SH-SY5Y (cell line): ENCODE measurements at regions not wholly inside any gene's neighbourhood (a gene's known extent, or its start where the extent isn't known, plus 50 kb on each side); places are given as distances from the start of the nearest gene placed in this dataset.

Experiments
- GATA2 ChIP-seq: IDR thresholded peaks from 2 replicates; pipeline ENCODE4 v1.6.1; 2011; ENCODE audit warnings: mild to moderate bottlenecking, low read depth, low read length
- GATA3 ChIP-seq: IDR thresholded peaks from 2 replicates; pipeline ENCODE4 v1.6.1; 2011; ENCODE audit warnings: low read depth, mild to moderate bottlenecking, low read length, moderate library complexity

DNA sequence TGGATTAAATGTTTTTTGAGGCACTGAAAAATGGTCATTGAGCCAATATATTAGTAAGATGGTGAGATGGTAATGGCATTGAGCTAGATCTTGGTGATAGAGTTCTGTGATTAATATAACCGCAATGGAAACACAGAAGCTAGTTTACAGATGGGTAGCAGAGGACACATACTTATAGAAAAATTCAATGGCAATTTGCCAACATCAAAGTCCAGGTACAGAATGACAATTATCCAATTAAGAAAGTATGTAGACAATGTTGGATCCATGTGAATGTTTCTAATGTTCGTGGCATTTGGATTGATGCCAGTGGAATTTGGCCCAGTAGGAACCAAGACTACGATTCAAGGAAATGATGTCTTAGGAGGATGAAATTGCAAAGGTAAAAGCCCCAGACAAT lies 187.8 kb downstream of the GNAT3 start:
- TF ChIP-seq GATA3 (no peak), GATA2 (no peak)

DNA sequence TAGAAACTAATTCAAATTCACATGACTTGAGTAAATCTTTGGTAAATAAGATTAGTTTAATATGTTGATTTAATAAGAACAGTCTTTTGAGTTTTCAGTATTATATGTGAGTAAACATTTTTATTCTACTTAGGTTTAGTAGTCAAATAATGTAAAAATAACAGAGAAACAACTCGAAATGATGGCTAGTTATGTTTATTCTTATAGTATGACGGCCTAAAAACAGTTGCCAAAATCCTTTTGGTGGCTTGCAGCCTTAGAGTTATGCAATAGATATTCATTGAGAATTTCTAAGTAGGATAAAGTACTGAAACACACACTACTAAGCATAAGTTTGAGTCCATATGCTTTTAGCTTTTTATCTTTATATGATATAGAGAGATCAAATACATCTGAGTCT lies 184.8 kb downstream of the GNAI1 start:
- no peak for TF ChIP-seq GATA2
- no peak for TF ChIP-seq GATA3

DNA sequence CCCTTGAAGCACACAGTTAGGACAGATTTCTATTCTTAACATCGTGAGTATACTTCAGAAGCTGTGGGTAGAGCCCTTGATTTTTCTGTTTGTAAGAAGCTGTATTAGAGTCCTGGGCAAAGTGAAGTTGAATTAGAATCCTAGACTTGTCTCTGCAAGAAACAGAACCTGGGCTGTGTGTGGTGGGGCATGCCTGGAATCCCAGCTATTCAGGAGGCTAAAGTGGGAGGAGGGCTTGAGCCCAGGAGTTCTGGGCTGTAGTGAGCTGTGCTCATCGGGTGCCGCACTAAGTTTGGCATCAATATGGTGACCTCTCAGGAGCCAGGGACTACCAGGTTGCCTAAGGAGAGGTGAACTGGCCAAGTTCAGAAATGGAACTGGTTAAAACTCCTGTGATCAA lies 183.4 kb downstream of the GNAI1 start:
- TF ChIP-seq GATA2 (no peak), GATA3 (no peak)

DNA sequence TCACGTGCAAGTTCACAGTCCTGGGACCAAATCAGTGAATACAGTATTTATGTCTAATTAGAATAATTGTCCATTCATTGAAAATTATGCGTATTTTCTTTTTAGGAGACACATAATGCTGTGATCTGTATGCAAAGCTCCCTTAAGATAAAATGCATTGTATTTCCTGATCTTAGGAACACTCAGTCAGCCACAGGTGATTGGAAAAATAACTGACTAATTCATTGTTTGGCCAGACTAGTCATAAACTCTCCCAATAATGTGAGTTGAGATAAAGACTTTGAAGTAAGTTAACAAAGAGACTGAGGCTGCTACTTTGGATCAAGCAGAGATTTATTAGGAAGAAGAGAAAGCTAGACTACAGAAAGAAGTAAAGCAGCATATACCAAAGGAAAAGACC lies 182.2 kb downstream of the GNAI1 start:
- TF ChIP-seq GATA3 = no peak
- no peak for TF ChIP-seq GATA2

DNA sequence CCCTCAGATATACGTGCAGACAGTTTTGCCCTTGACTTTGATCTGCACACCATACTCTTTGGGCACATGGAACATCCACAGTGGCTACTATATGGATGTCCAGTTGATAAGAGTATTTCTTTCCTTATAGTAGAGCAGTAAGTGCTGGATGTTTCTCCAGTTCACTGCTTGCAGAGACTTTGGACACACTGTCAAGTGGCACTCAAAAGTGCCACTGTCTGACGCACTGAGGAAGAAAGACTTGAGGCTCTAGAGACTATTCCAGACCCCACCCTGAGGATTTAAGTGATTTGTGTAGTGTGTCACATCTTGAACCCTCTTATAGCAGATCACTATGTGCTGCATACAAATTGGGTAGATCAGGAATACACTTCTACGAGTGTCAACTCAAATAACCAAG lies 179.1 kb downstream of the GNAI1 start:
- no peak for TF ChIP-seq GATA2
- no peak for TF ChIP-seq GATA3

DNA sequence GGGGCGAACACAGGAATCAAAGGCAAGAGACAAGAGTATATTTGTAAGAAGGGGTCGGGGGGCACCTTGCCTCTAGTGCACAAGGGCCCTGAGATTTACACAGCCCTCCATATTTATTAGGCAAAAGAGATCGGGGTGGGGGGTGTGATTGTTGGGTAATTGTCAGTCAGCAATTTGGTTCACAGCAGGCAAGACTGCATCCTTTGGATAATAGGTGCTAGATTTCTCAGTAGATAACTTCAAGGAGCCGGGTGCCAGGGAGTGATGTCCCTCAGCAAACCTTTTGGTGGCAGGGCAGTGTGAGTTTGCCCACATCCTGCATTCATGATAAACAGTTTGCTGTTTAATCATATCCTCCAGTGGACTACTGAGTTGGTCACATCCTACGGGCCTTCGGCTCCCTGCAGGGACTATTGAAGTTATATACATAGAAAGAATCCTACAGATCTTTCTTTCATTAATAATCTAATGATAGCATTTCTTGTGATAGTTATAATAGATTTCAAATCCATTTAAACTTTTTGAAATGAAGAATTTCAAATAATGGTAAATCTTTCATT lies 178.5 kb downstream of the GNAI1 start:
- TF ChIP-seq GATA2 (no peak), GATA3 (no peak)

DNA sequence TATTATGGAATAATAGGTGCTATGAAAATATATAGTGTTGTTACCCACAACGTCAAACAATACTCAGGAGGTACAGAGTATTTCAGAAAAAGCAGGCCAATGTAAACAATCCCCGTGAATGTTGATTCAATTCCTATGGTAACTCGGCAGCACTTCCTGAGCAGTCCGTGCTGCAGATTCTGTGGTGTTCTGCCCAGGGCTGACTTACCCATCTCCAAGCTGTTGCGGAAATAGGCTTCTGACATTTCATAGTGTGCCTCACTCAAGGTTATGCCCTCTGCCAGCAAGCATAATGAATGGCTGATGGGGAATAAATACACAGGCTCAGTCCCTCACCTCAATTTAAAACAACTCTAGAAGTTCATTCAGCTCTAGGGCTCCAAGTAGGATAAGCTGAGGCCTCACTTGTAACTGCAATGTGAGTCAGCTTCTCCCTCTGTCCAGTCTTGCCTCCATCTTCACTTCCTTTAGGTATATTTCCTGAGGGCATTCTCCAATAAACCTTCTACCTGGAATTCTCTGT lies 177.6 kb downstream of the GNAI1 start:
- no peak for TF ChIP-seq GATA2
- no peak for TF ChIP-seq GATA3

GRCh38 chr7:80311313-80311712 lies 176.7 kb downstream of the GNAI1 start:
- TF ChIP-seq GATA3 = no peak
- TF ChIP-seq GATA2 = no peak

DNA sequence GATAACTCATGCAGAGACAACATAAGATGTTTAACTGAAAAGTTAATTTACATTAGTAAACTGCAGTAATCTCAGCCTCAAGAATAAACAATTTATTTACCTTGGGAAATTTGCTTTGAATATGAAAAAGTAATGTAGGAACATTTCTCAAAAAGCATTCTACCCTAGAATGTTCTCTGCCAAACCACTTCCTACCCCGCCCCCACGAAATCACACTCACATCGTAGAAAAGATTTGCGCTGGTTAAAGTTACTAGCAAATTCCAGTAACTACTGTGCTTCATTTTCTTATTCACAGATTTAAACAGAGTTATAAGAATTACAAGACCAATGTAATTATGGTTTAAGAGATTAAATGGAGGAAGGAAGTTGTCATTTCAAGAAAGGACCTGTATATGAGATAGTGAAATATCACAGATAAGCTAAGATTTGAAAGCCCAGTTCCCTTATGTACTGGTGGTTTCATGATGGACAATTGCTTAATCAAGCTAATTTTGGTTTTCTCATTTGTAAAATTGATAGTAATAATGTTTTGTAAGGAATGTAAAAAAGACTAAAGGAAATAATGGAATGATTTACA lies 175.4 kb downstream of the GNAI1 start:
- no peak for TF ChIP-seq GATA3
- no peak for TF ChIP-seq GATA2

- no peak for TF ChIP-seq GATA3
- TF ChIP-seq GATA2 = no peak
Observed at GRCh38 chr7:80309377-80309776, 174.7 kb downstream of the GNAI1 start.

DNA sequence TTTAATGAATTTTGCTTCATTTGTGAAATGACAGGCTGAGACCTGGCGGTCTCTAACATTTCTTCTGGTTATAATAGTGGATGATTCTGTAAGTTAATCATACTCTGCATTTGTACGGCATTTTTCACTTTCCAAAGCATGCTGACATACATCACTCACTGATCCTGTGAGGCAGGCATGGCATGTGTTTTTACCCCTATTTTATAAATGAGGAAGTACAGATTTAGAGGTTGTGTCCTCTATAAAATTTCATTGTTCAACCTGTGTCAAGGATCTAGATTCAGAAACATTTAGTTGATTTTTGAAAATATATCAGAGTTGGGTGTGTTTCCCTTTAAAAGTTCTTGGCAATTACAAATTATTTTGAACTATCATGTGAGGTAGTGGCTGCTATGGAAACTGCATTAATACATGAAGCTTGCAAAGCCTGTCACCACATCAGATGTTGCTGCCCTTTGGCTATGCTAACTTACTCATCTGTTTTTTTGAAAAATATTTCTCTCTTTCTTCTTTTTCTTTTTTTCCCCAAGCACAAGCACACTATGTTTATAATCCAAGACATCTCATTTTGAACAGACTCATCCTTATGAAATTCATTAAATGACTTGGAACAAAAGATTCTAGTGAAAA lies 172.7 kb downstream of the GNAI1 start:
- TF ChIP-seq GATA3 (no peak), GATA2 (no peak)

- TF ChIP-seq GATA2 = no peak
- TF ChIP-seq GATA3 = no peak
Observed at GRCh38 chr7:80303315-80303714, 168.7 kb downstream of the GNAI1 start.

DNA sequence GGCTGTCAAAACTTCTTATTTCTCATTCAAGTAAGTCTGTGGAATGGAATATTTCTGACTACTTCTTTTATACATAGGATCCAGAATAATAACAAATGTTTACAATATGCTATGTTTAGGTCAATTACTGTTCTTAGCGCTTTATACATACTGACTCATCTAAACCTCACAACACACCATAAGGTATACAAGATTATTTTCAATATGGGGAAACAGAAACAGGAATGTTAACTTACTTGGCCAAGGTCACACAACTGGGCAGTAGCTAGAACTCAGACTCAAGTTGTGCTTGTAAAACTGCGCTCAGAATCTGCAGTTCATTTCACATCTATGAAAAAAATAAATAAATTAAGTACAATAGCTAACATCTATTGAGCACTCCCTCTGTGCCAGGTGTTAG lies 168.0 kb downstream of the GNAI1 start:
- no peak for TF ChIP-seq GATA3
- no peak for TF ChIP-seq GATA2

DNA sequence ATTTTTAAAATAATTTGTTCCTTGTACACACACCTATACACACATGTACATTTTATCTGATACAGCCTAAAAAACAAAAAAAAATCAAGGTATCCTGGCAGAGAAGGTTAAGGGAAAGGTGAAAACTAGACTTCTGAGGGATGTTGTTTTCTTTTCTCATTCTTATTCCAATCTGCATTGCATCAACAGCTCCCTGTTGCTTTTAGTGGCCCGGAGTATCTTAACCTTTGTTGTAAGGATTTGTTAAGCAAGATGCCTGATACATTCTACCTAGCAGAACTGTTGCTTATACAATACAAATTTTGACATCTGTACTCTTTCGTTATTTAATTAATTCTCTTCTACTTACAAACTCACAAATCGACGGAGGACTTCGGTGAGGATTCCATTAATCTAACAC lies 167.4 kb downstream of the GNAI1 start:
- TF ChIP-seq GATA2 (no peak), GATA3 (no peak)

- no peak for TF ChIP-seq GATA3
- no peak for TF ChIP-seq GATA2
Observed at GRCh38 chr7:80298201-80298600, 163.6 kb downstream of the GNAI1 start.

- TF ChIP-seq GATA2 = no peak
- no peak for TF ChIP-seq GATA3
Observed at GRCh38 chr7:80294346-80294745, 159.7 kb downstream of the GNAI1 start.
